NOMO-1 (cell line): ENCODE measurements at regions not wholly inside any gene's neighbourhood (a gene's known extent, or its start where the extent isn't known, plus 50 kb on each side); places are given as distances from the start of the nearest gene placed in this dataset.
"Not testable (repeated sequence)": the region's sequence is repeated elsewhere in the genome, so short reads cannot be mapped to it uniquely, and the experiment has no call there.

ENCODE experiments used
- DNase-seq, 2 experiments: peaks; one replicate each; lab custom pipeline; 2025; ENCODE audit not compliant: unreplicated experiment in 2 of 2; lab: John Stamatoyannopoulos, UW

GRCh38 chr1:198809247-198809646, 170.4 kb downstream of the PTPRC start:
- DNase-seq: no peak

- DNase-seq: no peak
Measured at GRCh38 chr1:198811449-198811848, 172.6 kb downstream of the PTPRC start.

- DNase-seq: no peak
Measured at GRCh38 chr1:198823626-198824025, 184.8 kb downstream of the PTPRC start.

- no peak for DNase-seq
Measured at GRCh38 chr1:198825254-198825653, 186.4 kb downstream of the PTPRC start.

- DNase-seq: no peak
Measured at GRCh38 chr1:198829356-198829755, 190.5 kb downstream of the PTPRC start.

- DNase-seq: no peak
Measured at GRCh38 chr1:198829944-198830343, 191.1 kb downstream of the PTPRC start.

- no peak for DNase-seq
Measured at GRCh38 chr1:198830412-198830811, 191.6 kb downstream of the PTPRC start.

- no peak for DNase-seq
Measured at GRCh38 chr1:198833706-198834503, 195.1 kb downstream of the PTPRC start.

- peak; percentile 41 to 82 for DNase-seq
Measured at GRCh38 chr1:198837278-198838021, 198.6 kb downstream of the PTPRC start.

GRCh38 chr1:198838022-198838342, 199.1 kb downstream of the PTPRC start:
- no peak for DNase-seq

GRCh38 chr1:198841477-198841876, 202.6 kb downstream of the PTPRC start:
- peak; percentile 48 to 82 for DNase-seq

GRCh38 chr1:198842686-198843085, 203.8 kb downstream of the PTPRC start:
- no peak for DNase-seq

GRCh38 chr1:198845271-198845670, 206.4 kb downstream of the PTPRC start:
- no peak for DNase-seq

- no peak for DNase-seq
Measured at GRCh38 chr1:198845851-198846250, 207.0 kb downstream of the PTPRC start.

GRCh38 chr1:198846556-198846955, 207.7 kb downstream of the PTPRC start:
- no peak for DNase-seq

GRCh38 chr1:198848206-198848605, 209.4 kb downstream of the PTPRC start:
- no peak for DNase-seq

- DNase-seq: no peak
Measured at GRCh38 chr1:198848649-198849048, 209.8 kb downstream of the PTPRC start.

GRCh38 chr1:198849093-198849492, 210.3 kb downstream of the PTPRC start:
- DNase-seq: no peak

GRCh38 chr1:198850196-198850595, 211.4 kb downstream of the PTPRC start:
- no peak for DNase-seq

GRCh38 chr1:198850966-198851365, 212.1 kb downstream of the PTPRC start:
- not testable (repeated sequence) for DNase-seq

GRCh38 chr1:198856601-198857000, 217.8 kb downstream of the PTPRC start:
- DNase-seq: no peak

GRCh38 chr1:198858033-198858432, 219.2 kb downstream of the PTPRC start:
- no peak for DNase-seq
